VCaP (cell line): ENCODE measurements at regions not wholly inside any gene's neighbourhood (a gene's known extent, or its start where the extent isn't known, plus 50 kb on each side); places are given as distances from the start of the nearest gene placed in this dataset.
"Not testable (repeated sequence)": the region's sequence is repeated elsewhere in the genome, so short reads cannot be mapped to it uniquely, and the experiment has no call there.

Experiments used
- H3K27ac ChIP-seq: fragments of 450-650 bp; 2 replicates; pipeline ENCODE4 v1.5.1; 2017
- CTCF ChIP-seq: fragments of 450-650 bp; conservative IDR thresholded peaks from 2 replicates; pipeline ENCODE4 v1.5.1; 2017; ENCODE audit warnings: mild to moderate bottlenecking, moderate library complexity

DNA sequence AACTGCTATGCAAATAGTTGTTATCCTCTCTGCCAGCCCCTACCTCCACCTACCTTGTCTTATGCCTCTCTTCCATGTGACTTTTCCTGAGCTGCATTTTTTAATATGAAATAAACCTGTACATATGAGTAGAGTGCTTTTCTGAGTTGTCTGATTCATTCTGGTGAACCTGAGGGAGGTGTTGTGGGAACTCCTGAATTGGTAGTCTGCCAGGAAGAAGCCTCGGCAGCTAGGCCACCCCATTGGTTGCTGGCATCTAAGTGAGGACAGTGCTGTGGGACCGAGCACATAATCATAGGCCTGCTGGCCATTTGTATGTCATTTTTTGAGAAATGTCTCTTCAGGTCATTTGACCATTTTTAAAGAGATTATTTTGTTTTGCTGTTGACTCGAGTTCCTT is 1146.8 kb downstream of the UQCRFS1 start:
- TF ChIP-seq CTCF: no peak
- no peak overlapping the region for H3K27ac ChIP-seq

- TF ChIP-seq CTCF: no peak
- H3K27ac ChIP-seq: no peak overlapping the region
Measured at GRCh38 chr19:28065026-28065425, 1147.9 kb downstream of the UQCRFS1 start.

GRCh38 chr19:28063702-28064101 is 1149.2 kb downstream of the UQCRFS1 start:
- TF ChIP-seq CTCF: no peak
- no peak overlapping the region for H3K27ac ChIP-seq

DNA sequence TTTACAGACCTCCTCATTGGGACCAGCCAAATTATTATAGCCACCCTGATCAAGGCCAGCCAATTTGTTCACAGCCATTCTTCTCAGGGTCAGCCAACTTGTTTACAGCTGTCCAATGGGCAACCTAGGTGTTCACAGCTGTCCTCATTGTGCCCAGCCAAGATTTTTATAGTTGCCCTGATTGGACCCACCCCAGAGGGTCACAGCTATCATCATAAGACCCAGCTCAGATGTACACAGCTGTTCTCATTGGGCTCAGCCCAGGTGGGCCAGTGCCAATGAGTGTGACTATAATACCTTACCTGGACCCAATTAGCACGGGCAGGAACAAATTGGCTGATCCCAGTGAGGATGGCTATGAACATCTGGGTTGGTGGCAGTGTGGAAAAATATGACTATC is 1151.8 kb downstream of the UQCRFS1 start:
- TF ChIP-seq CTCF: no peak
- H3K27ac ChIP-seq: no peak overlapping the region

GRCh38 chr19:28057026-28057425 is 1155.9 kb downstream of the UQCRFS1 start:
- H3K27ac ChIP-seq: not testable (repeated sequence)

- no peak overlapping the region for H3K27ac ChIP-seq
- TF ChIP-seq CTCF: no peak
Measured at GRCh38 chr19:28051047-28051446, 1161.9 kb downstream of the UQCRFS1 start.

DNA sequence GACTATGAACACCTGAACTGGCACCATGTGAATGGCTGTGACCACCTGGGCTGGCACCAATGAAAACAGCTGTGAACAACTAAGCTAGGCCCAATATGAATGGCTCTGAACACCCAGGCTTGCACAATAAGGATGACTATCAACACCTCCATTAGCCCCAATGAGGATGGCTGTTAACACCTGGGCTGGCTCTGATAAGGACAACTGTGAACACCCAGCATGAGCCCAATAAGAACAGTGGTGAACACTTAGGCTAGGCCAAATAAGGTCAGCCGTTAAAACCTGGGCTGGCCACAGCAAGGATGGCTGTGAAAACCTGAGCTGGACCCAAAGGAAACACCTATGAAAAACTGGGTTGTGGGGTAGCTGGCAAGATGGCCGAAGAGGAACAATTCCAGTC is 1163.1 kb downstream of the UQCRFS1 start:
- no peak overlapping the region for H3K27ac ChIP-seq

DNA sequence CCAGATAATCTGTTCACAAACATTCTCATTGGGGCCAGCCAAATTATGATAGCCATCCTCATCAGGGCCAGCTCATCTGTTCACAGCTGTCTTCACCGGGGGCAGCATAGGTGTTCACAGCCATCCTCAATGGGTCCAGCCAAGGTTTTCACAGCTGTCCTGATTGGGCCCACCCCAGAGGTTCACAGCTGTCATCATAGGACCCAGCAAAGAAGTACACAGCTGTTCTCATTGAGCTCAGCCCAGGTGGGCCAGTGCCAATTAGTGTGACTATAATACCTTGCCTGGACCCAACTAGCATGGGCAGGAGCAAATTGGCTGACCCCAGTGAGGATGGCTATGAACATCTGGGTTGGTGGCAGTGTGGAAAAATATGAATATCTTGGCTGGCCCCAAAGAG is 1166.0 kb downstream of the UQCRFS1 start:
- no peak overlapping the region for H3K27ac ChIP-seq
- TF ChIP-seq CTCF: no peak

More for the DNA sequence above, 1163.1 kb downstream of the UQCRFS1 start:
- no peak for TF ChIP-seq CTCF
